NCI-H748 treated with DMSO at 0.1 percent for 48 hours (cell line): ENCODE measurements at regions not wholly inside any gene's neighbourhood (a gene's known extent, or its start where the extent isn't known, plus 50 kb on each side); places are given as distances from the start of the nearest gene placed in this dataset.
A peak's percentile ranks its signal among the peaks of the same experiment; 100 is the strongest.

Experiments
- DNase-seq: peaks from one replicate; lab custom pipeline; 2025; lab: John Stamatoyannopoulos, UW

- no peak for DNase-seq
Measured at GRCh38 chr18:24937639-24938275, 414.2 kb downstream of the ZNF521 start.

GRCh38 chr18:24940416-24940815 is 411.6 kb downstream of the ZNF521 start:
- no peak for DNase-seq

- no peak for DNase-seq
Measured at GRCh38 chr18:24941174-24941951, 410.6 kb downstream of the ZNF521 start.

- peak; percentile 9 for DNase-seq
Measured at GRCh38 chr18:24942144-24942543, 409.8 kb downstream of the ZNF521 start.

GRCh38 chr18:24947521-24948305 is 404.3 kb downstream of the ZNF521 start:
- DNase-seq: no peak

- no peak for DNase-seq
Measured at GRCh38 chr18:24949908-24950307, 402.1 kb downstream of the ZNF521 start.

GRCh38 chr18:24954341-24954740 is 397.6 kb downstream of the ZNF521 start:
- no peak for DNase-seq

- DNase-seq: no peak
Measured at GRCh38 chr18:24958001-24958400, 394.0 kb downstream of the ZNF521 start.

- no peak for DNase-seq
Measured at GRCh38 chr18:24959051-24959476, 392.9 kb downstream of the ZNF521 start.

GRCh38 chr18:24964216-24964615 is 387.8 kb downstream of the ZNF521 start:
- DNase-seq: peak; percentile 5

- DNase-seq: no peak
Measured at GRCh38 chr18:24968238-24968775, 383.7 kb downstream of the ZNF521 start.

- DNase-seq: no peak
Measured at GRCh38 chr18:24972577-24972976, 379.4 kb downstream of the ZNF521 start.

GRCh38 chr18:24974431-24974830 is 377.5 kb downstream of the ZNF521 start:
- no peak for DNase-seq

GRCh38 chr18:24975496-24976372 is 376.2 kb downstream of the ZNF521 start:
- DNase-seq: no peak

GRCh38 chr18:24976502-24976901 is 375.5 kb downstream of the ZNF521 start:
- no peak for DNase-seq

- DNase-seq: no peak
Measured at GRCh38 chr18:24979235-24979634, 372.7 kb downstream of the ZNF521 start.

- DNase-seq: no peak
Measured at GRCh38 chr18:24982831-24983230, 369.1 kb downstream of the ZNF521 start.

- no peak for DNase-seq
Measured at GRCh38 chr18:24983566-24984139, 368.3 kb downstream of the ZNF521 start.

- no peak for DNase-seq
Measured at GRCh38 chr18:24985586-24985985, 366.4 kb downstream of the ZNF521 start.

- no peak for DNase-seq
Measured at GRCh38 chr18:24986666-24987302, 365.2 kb downstream of the ZNF521 start.
